ENCODE measurements at regions not wholly inside any gene's neighbourhood (a gene's known extent, or its start where the extent isn't known, plus 50 kb on each side); places are given as distances from the start of the nearest gene placed in this dataset.

DNA sequence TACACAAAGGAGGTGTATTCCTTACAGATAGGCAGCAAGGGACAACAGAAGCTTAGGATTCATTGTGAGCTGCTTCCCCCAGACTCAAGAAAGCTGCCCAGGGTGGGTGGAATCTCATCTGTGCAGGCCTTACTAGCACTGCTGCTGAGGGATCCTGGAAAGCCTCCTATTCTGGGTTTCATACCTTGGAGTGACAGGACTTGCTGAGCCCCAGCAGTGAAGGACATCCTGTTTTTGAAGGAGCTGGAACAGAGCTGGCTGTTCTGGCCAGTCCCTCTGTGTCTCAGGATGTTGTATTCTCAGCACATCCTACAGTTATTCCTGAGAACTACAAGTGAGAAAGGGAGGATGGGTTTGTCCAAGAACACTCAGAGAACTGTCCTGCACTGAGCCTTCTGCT lies 486.3 kb downstream of the PTPRU start:
- TF ChIP-seq POLR2A (IDR thresholded peaks at IDR 0.05; ENCODE audit: low read depth) (no peak), CTCF (IDR thresholded peaks at IDR 0.05) (no peak), EP300 (IDR thresholded peaks at IDR 0.05) (no peak)

Data from esophagus muscularis mucosa (tissue), 4 donors.